SU-DHL-6 (cell line): ENCODE measurements at regions not wholly inside any gene's neighbourhood (a gene's known extent, or its start where the extent isn't known, plus 50 kb on each side); places are given as distances from the start of the nearest gene placed in this dataset.
"Not testable (repeated sequence)": the region's sequence is repeated elsewhere in the genome, so short reads cannot be mapped to it uniquely, and the experiment has no call there.

ENCODE experiments used
- H2AFZ ChIP-seq: fragments of 200-600 bp; sonication (generic); 2 replicates; pipeline ENCODE4 v1.6.1; 2014; ENCODE audit warnings: low read depth, mild to moderate bottlenecking, moderate library complexity, mixed read lengths, antibody characterized with exemption, low read length; ENCODE audit not compliant: severe bottlenecking
- H3F3A ChIP-seq: fragments of 200-600 bp; shearing (Covaris generic); 2 replicates; pipeline ENCODE4 v1.6.0; 2016; ENCODE audit warnings: antibody characterized with exemption, mild to moderate bottlenecking; ENCODE audit not compliant: insufficient read depth
- H3K27ac ChIP-seq: fragments of 200-600 bp; sonication (generic); 2 replicates; pipeline ENCODE4 v1.5.1; 2016; ENCODE audit warnings: low read depth, mild to moderate bottlenecking, low read length, moderate library complexity, mixed read lengths
- H3K27me3 ChIP-seq: fragments of 200-600 bp; sonication (generic), shearing (Covaris generic); 2 replicates; pipeline ENCODE4 v1.6.0; 2014; ENCODE audit warnings: mild to moderate bottlenecking, low read length
- H3K36me3 ChIP-seq: fragments of 200-600 bp; sonication (generic); 2 replicates; pipeline ENCODE4 v1.6.1; 2014; ENCODE audit warnings: mild to moderate bottlenecking, low read length, mixed read lengths
- H3K4me2 ChIP-seq: fragments of 300-600, 200-600 bp; shearing (Covaris generic), sonication (generic); 2 replicates; pipeline ENCODE4 v1.6.0; 2014; ENCODE audit warnings: low read length, low read depth, mild to moderate bottlenecking; ENCODE audit not compliant: poor library complexity, severe bottlenecking
- H3K4me3 ChIP-seq: fragments of 200-600 bp; sonication (generic); 2 replicates; pipeline ENCODE4 v1.5.1; 2014; ENCODE audit warnings: antibody characterized with exemption, low read length, mild to moderate bottlenecking, mixed read lengths; ENCODE audit not compliant: insufficient read depth, poor library complexity, severe bottlenecking
- H3K79me2 ChIP-seq: fragments of 200-600 bp; sonication (generic); 2 replicates; pipeline ENCODE4 v1.6.1; 2014; ENCODE audit warnings: mild to moderate bottlenecking, low read length, moderate library complexity; ENCODE audit not compliant: insufficient read depth
- H3K9ac ChIP-seq: fragments of 200-600 bp; sonication (generic); 2 replicates; pipeline ENCODE4 v1.7.0; 2014; ENCODE audit warnings: mild to moderate bottlenecking, low read length
- H3K9me2 ChIP-seq: fragments of 200-600 bp; sonication (generic); replicated peaks from 2 replicates; pipeline ENCODE4 v1.6.1; 2014; ENCODE audit warnings: low read length; ENCODE audit not compliant: insufficient read depth
- H3K9me3 ChIP-seq: fragments of 200-600 bp; sonication (generic); 2 replicates; pipeline ENCODE4 v1.6.1; 2014; ENCODE audit warnings: low read length, mixed read lengths; ENCODE audit not compliant: insufficient read depth
- H4K20me1 ChIP-seq: fragments of 200-600 bp; sonication (generic); 2 replicates; pipeline ENCODE4 v1.6.1; 2014; ENCODE audit warnings: low read depth, mild to moderate bottlenecking, antibody characterized with exemption, low read length, moderate library complexity, mixed read lengths
- EZH2phosphoT487 ChIP-seq: fragments of 200-600 bp; sonication (generic), shearing (Covaris generic); conservative IDR thresholded peaks from 2 replicates; pipeline ENCODE4 v1.6.1; 2018; ENCODE audit warnings: mild to moderate bottlenecking, antibody characterized with exemption, low read length, moderate library complexity, mixed read lengths
- TF ChIP-seq, protein P1 (sequence below): fragments of 200-600 bp; sonication (generic); IDR thresholded peaks from one replicate; pipeline ENCODE4 v1.5.1; 2017; ENCODE audit warnings: antibody characterized with exemption, mild to moderate bottlenecking, low read length, moderate library complexity; ENCODE audit not compliant: insufficient read depth, poor library complexity, severe bottlenecking

DNA sequence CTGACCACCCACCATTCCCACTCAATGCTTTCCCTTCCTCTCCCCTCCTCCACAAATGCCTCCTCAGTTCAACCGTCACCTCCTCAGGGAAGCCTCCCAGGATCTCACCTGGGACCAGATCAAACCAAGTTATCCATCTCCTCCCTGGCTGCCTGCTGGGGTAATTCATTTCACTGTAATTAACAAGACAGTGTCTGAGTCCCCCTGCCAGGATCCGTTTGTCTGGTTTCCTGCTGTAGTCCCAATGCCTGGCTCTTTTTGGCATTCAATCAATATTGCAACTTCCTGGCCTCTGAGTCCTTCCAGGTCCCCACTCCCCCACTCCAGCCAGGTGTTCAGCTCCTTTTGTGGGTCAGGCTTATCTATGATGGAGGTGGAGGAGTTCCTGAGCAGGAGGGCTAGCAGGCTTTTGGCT lies 687.7 kb downstream of the PTPRU start:
- TF ChIP-seq EZH2phosphoT487 = no peak
- TF ChIP-seq, protein P1, sequence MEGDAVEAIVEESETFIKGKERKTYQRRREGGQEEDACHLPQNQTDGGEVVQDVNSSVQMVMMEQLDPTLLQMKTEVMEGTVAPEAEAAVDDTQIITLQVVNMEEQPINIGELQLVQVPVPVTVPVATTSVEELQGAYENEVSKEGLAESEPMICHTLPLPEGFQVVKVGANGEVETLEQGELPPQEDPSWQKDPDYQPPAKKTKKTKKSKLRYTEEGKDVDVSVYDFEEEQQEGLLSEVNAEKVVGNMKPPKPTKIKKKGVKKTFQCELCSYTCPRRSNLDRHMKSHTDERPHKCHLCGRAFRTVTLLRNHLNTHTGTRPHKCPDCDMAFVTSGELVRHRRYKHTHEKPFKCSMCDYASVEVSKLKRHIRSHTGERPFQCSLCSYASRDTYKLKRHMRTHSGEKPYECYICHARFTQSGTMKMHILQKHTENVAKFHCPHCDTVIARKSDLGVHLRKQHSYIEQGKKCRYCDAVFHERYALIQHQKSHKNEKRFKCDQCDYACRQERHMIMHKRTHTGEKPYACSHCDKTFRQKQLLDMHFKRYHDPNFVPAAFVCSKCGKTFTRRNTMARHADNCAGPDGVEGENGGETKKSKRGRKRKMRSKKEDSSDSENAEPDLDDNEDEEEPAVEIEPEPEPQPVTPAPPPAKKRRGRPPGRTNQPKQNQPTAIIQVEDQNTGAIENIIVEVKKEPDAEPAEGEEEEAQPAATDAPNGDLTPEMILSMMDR = no peak
- H3K4me3 ChIP-seq = no peak overlapping the region
- H3K36me3 ChIP-seq = no peaks in the 10 kb centered on the region
- no peaks in the 10 kb centered on the region for H4K20me1 ChIP-seq
- no peaks in the 10 kb centered on the region for H3K27me3 ChIP-seq
- H2AFZ ChIP-seq = no peak overlapping the region
- H3K27ac ChIP-seq = no peak overlapping the region
- no peak overlapping the region for H3K4me2 ChIP-seq
- no peaks in the 10 kb centered on the region for H3K9me2 ChIP-seq
- no peaks in the 10 kb centered on the region for H3K79me2 ChIP-seq
- no peaks in the 10 kb centered on the region for H3F3A ChIP-seq
- H3K9ac ChIP-seq = no peak overlapping the region
- H3K9me3 ChIP-seq = no peaks in the 10 kb centered on the region

DNA sequence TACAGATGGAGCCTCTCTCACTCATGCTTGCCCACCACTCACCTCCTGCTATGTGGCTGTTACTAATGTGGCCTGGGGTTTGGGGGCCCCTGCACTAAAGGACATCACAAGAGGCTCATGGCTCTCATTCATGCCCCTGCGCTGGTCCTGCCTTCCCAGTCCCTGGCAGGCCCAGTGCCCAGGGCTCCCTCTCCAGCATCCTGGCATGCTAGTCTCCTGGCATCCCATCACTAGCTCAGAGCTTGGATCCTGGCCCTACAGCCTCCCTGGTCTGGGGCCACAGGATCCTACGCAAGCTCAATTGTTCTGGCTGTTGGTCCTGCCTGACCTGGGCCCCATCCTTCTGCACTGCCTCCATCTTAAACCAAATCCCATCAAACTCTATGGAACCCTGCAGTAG lies 685.4 kb downstream of the PTPRU start:
- no peaks in the 10 kb centered on the region for H3K27me3 ChIP-seq
- no peaks in the 10 kb centered on the region for H3K9me3 ChIP-seq
- no peak for TF ChIP-seq EZH2phosphoT487
- TF ChIP-seq, protein P1 = no peak
- H2AFZ ChIP-seq = no peak overlapping the region
- H3F3A ChIP-seq = no peaks in the 10 kb centered on the region
- no peaks in the 10 kb centered on the region for H4K20me1 ChIP-seq
- H3K79me2 ChIP-seq = no peaks in the 10 kb centered on the region
- H3K27ac ChIP-seq = no peak overlapping the region
- no peak overlapping the region for H3K4me3 ChIP-seq
- H3K9me2 ChIP-seq = no peaks in the 10 kb centered on the region
- no peak overlapping the region for H3K4me2 ChIP-seq
- H3K36me3 ChIP-seq = no peaks in the 10 kb centered on the region
- H3K9ac ChIP-seq = no peak overlapping the region

DNA sequence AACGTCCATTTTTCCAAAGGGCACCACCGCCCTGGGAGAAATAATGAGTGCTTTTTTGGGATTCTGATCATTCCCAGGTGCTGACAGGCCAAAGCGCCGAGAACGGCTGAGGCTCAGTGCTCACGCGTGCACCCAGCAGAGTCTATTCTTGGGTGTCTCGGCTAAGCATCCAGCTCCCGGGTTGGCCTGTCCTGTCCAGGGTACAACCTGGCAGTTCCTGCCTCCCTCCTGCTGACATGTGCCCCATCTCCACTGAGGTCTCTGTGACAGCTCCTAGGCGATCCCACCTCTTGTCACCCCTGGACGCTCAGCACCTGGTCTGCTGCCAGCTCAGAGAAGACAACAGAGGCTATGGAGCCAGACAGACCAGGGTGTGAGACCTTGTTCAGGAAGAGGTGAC lies 684.5 kb downstream of the PTPRU start:
- Histone ChIP-seq H3K4me3 (no peak overlapping the region), H3K9me2 (no peaks in the 10 kb centered on the region), H2AFZ (no peak overlapping the region), H3K27ac (no peak overlapping the region), H3K4me2 (no peak overlapping the region), H3K79me2 (no peaks in the 10 kb centered on the region), H3K27me3 (no peaks in the 10 kb centered on the region), H3K36me3 (no peaks in the 10 kb centered on the region), H3F3A (no peaks in the 10 kb centered on the region), H3K9ac (no peak overlapping the region), H4K20me1 (no peaks in the 10 kb centered on the region), H3K9me3 (no peaks in the 10 kb centered on the region)
- TF ChIP-seq, protein P1 = no peak
- TF ChIP-seq EZH2phosphoT487 = no peak

DNA sequence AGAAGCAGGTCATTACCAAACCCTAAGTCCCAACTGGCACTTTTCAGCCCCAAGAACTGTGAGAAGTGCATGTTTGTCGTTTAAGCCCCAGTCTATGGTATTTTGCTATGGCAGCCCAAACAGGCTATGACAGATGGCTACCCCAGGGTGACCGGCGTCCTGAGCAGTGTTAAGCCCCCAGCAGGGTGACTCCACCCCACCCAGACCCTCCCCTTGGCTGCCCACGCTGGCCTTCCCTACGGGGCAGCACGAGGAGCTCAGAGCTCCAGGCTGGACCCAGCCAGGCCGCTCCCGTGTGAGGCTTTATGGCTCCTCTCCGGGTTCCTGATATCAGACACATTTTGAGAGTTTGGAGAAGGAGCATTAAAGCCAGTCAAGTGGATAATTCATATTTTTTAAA lies 684.0 kb downstream of the PTPRU start:
- H3K4me3 ChIP-seq = no peak overlapping the region
- H3K36me3 ChIP-seq = no peaks in the 10 kb centered on the region
- no peak overlapping the region for H3K27ac ChIP-seq
- H4K20me1 ChIP-seq = no peaks in the 10 kb centered on the region
- H3K9me3 ChIP-seq = no peaks in the 10 kb centered on the region
- H3F3A ChIP-seq = no peaks in the 10 kb centered on the region
- H2AFZ ChIP-seq = no peak overlapping the region
- H3K4me2 ChIP-seq = no peak overlapping the region
- no peaks in the 10 kb centered on the region for H3K27me3 ChIP-seq
- H3K9ac ChIP-seq = no peak overlapping the region
- no peaks in the 10 kb centered on the region for H3K79me2 ChIP-seq
- no peak for TF ChIP-seq EZH2phosphoT487
- TF ChIP-seq, protein P1 = no peak
- H3K9me2 ChIP-seq = no peaks in the 10 kb centered on the region

DNA sequence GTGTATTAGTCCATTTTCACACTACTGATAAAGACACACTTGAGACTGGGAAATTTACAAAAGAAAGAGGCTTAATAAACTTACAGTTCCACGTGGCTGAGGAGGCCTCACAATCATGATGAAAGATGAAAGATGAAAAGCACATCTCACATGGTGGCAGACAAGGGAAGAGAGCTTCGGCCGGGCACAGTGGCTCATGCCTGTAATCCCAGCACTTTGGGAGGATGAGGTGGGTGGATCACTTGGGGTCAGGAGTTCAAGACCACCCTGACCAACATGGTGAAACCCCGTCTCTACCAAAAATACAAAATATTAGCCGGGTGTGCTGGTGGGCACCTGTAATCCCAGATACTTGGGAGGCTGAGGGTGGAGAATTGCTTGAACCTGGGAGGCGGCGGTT lies 682.7 kb downstream of the PTPRU start:
- H3F3A ChIP-seq, H3K4me2 ChIP-seq, H3K79me2 ChIP-seq, H3K27ac ChIP-seq, H3K9me3 ChIP-seq, H3K4me3 ChIP-seq, H4K20me1 ChIP-seq, H3K27me3 ChIP-seq, H3K9ac ChIP-seq, H3K9me2 ChIP-seq, H3K36me3 ChIP-seq, H2AFZ ChIP-seq: not testable (repeated sequence)
